ENCODE measurements at regions not wholly inside any gene's neighbourhood (a gene's known extent, or its start where the extent isn't known, plus 50 kb on each side); places are given as distances from the start of the nearest gene placed in this dataset.
"Not testable (repeated sequence)": the region's sequence is repeated elsewhere in the genome, so short reads cannot be mapped to it uniquely, and the experiment has no call there.

DNA sequence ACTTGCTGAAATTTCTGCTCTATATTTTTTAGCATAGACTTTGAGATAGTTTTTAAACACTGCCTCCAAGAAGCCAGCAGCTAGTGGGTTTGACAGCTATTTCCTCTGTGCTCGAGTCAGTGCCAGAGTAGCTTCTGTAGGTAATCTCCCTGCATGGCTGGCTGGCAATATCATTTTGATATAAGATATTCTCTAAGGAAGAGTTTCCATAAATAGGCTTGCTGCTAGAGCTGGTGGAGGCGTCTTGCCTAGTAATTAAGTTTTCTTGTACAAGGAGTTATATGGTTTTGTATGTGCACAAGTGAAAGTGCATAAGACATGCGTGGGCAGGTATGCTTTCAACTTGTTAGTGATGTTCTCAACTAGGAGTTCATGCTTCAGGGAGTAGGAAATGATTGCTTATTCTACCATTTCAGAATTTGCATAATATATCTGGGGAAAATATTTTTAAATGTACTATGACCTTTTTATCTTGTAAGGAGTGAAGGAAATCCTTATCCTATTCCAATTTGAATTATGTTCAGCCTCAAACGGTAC is 74.1 kb upstream of the CCL21 start:
- DNase-seq: no peak

DNA sequence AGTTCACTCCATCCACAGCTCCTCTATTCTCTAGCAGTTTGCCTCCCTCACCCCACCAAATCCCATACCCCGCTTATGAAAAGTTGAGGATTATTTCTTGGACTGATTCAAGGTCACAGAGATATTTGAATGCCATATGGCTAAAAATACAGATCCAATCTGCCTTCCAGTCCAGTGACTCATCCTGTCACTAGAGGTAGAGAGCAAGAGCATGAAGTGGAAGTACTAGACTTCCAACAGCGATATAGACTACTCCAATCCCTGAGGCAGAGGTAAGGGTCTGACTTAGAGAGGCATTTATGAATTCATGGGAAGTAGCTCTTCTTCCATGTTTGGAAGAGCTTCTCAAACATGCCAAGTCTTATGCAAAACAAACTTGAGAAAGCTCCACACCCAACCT is 72.4 kb upstream of the CCL21 start:
- peak; percentile 1 for DNase-seq

GRCh38 chr9:34777666-34778065 is 67.7 kb upstream of the CCL21 start:
- DNase-seq: no peak

DNA sequence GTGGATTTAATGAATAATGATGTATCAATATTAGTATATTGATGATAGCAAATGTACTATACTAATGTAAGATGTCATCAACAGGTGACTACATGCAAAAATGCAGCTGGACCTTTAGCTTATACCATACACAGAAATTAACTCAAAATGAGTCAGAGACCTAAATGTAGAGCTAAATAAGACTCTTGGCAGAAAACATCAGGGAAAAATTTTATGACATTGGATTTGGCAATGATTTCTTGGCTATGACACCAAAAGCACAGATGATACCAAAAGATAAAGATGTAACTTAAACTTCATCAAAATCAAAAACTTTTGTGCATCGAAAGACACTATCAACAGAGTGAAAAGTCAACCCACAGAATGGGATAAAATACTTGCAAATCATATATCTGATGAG is 64.0 kb upstream of the CCL21 start:
- DNase-seq: no peak

GRCh38 chr9:34773306-34773910 is 63.5 kb upstream of the CCL21 start:
- DNase-seq: no peak

DNA sequence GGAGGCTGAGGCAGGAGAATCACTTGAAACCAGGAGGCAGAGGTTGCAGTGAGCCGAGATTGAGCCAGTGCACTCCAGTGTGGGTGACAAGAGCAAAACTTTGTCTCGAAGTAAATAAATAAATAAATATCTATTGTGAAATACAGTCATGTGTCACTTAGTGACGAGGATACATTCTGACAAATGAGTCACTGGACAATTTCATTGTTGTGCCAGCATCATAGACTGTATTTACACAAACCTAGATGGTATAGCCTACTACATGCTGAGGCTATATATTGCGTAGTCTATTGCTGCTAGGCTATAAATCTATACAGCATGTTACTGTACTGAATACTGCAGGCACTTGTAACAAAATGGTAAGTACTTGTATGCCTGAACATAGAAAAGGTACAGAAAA is 61.1 kb upstream of the CCL21 start:
- no peak for DNase-seq

DNA sequence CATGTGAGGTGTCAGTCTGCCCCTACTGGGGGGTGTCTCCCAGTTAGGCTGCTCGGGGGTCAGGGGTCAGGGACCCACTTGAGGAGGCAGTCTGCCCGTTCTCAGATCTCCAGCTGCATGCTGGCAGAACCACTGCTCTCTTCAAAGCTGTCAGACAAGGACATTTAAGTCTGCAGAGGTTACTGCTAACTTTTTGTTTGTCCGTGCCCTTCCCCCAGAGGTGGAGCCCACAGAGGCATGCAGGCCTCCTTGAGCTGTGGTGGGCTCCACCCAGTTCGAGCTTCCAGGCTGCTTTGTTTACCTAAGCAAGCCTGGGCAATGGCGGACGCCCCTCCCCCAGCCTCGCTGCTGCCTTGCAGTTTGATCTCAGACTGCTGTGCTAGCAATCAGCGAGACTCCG is 57.2 kb upstream of the CCL21 start:
- DNase-seq: not testable (repeated sequence)

DNA sequence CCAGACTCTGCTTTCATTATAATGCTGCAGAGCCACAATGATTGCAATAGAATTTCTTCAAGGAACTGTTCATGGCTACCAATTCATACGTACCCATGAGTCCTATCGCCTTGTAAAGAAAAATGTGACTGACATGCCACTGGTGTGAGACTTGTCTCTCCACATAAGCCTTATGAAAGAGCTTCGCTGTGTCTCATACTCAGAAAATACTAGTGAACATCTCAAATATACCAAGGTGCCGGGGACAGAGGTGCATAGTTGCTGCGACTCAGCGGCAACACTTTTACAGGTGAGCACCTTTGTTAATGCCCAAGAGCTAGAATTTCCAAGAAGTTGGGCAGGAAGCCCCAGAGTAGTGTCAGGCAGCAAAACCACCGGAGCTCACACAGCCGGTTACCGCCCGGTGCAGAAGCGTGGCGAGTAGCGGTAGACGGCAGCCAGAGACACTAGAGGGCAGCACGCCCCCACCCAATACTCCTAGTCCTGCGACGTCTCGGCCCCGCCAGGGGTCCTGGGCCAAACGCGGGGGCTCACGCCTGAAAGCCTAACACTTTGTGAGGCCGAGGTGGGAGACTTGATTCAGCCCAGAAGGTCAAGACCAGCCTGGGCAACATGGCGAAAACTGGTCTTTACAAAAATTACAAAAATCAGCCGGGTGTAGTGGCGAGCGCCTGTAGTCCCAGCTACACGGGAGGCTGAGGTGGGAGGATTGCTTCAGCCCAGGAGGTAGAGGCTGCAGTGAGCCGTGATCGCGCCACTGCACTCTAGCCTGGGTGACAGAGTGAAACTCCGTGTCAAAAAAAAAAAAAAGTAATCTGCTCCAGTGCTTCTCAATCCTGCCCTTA is 50.5 kb upstream of the CCL21 start:
- peak; percentile 11 for DNase-seq

All from fibroblast of skin of right quadriceps (primary cell).